ENCODE measurements at regions not wholly inside any gene's neighbourhood (a gene's known extent, or its start where the extent isn't known, plus 50 kb on each side); places are given as distances from the start of the nearest gene placed in this dataset.

GRCh38 chr3:105162448-105162847 is 204.3 kb upstream of the ALCAM start:
- TF ChIP-seq CSRNP3 (CRISPR knock-in tag; IDR thresholded peaks at IDR 0.05), result no peak
- no peak for TF ChIP-seq TCF4 (CRISPR knock-in tag; IDR thresholded peaks at IDR 0.05; ENCODE audit: borderline replicate concordance)
- no peak for TF ChIP-seq RARB (CRISPR knock-in tag; IDR thresholded peaks at IDR 0.05)
- TF ChIP-seq PATZ1 (CRISPR knock-in tag; IDR thresholded peaks at IDR 0.05; ENCODE audit: borderline replicate concordance), result no peak
